AG09319 (cell line): ENCODE measurements at regions not wholly inside any gene's neighbourhood (a gene's known extent, or its start where the extent isn't known, plus 50 kb on each side); places are given as distances from the start of the nearest gene placed in this dataset.

ENCODE experiments used
- DNase-seq: peaks from one replicate; pipeline ENCODE4 v3.0.0-alpha.2; 2010; ENCODE audit warnings: low read depth; ENCODE audit errors: extremely low read depth
- TF ChIP-seq, protein P1 (sequence below): IDR thresholded peaks from 2 replicates; pipeline ENCODE4 v1.5.1; 2011; ENCODE audit warnings: low read depth, mild to moderate bottlenecking, inconsistent platforms, low read length, moderate library complexity

DNA sequence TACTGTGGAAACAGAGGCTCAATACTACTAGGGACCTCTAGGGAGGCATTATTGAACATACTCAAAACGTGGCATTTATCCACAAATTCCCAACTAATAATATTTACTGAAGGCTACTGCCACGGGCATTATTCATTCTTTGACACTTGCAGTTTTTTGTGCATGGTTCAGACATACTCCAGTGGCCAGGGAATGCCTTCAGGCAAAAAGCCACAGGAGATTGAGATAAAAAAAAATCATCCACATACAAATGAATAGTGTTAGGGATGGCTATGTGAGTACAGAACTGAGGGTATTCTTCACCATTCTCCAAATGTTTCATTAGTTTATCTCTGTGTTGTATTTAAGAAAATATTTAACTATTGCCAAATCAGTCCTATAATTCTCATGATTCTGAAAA lies 974.9 kb upstream of the PIK3C3 start:
- no peak for DNase-seq
- TF ChIP-seq, protein P1, sequence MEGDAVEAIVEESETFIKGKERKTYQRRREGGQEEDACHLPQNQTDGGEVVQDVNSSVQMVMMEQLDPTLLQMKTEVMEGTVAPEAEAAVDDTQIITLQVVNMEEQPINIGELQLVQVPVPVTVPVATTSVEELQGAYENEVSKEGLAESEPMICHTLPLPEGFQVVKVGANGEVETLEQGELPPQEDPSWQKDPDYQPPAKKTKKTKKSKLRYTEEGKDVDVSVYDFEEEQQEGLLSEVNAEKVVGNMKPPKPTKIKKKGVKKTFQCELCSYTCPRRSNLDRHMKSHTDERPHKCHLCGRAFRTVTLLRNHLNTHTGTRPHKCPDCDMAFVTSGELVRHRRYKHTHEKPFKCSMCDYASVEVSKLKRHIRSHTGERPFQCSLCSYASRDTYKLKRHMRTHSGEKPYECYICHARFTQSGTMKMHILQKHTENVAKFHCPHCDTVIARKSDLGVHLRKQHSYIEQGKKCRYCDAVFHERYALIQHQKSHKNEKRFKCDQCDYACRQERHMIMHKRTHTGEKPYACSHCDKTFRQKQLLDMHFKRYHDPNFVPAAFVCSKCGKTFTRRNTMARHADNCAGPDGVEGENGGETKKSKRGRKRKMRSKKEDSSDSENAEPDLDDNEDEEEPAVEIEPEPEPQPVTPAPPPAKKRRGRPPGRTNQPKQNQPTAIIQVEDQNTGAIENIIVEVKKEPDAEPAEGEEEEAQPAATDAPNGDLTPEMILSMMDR, result no peak

DNA sequence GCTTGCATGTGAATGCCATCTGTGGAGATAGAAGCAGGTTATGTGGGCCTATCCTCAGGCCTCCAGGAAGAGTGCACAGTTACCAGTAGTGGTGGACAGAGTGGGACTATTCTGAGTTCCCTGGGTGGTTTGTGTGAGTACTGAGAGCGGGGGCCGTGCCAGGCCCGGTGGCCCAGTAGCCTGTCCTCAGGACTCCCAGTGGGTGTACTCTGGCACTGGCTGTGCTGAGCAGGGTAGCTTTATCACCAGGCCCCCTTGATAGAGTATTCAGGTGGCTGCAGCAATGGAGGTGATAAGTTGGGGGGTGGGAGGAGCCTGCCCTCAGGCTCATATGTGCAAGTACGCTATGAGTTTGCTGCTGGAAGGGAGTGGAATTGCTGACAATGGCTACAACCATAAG lies 979.0 kb upstream of the PIK3C3 start:
- no peak for DNase-seq
- TF ChIP-seq, protein P1, result no peak

DNA sequence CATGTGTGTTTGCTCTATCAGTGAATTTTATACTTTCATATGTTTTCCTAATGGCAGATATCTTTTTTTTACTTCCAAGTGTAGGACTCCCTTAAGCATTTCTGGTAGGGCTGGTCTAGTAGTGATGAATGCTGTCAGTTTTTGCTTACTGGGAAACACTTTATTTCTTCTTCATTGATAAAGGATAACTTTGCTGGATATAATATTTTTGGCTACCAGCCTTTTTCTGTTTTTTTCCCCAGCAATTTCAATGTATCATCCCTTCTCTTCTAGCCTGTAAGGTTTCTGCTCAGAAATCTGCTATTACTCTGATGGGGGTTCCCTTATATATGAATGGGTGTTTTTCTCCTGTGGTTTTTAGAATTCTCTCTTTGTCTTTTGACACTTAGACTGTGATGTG lies 980.6 kb upstream of the PIK3C3 start:
- DNase-seq, result no peak
- TF ChIP-seq, protein P1, result no peak

- DNase-seq, result no peak
- TF ChIP-seq, protein P1, result no peak
These were observed 992.2 kb upstream of the PIK3C3 start for GRCh38 chr18:40962784-40963183.

DNA sequence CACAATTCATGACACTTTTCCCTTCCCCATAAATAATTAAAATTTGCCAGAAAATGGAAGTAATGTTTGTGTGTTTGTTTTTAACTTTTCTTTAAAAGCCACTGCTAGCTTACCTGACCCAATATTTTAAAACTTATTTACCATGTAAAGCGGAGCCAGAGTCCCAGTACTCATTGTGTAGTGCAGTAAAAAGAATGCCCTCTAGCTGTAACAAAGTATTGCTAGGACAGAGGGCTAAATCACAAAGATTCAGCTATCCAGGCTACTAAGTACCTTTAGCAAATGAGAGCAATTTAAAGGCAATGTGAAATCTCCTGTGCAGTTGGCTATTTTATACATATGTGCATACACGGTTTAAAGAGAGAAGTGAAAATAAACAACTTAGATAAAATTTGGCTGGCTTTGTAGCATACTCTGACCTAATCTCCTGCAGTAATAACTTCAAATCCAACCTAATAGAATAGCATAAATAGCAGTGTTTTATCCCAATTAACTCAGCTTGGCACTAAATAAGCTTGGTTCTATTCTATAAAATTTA lies 997.4 kb upstream of the PIK3C3 start:
- TF ChIP-seq, protein P1, result no peak

GRCh38 chr18:40956213-40956612 lies 998.8 kb upstream of the PIK3C3 start:
- TF ChIP-seq, protein P1, result no peak

More for the DNA sequence above, 997.4 kb upstream of the PIK3C3 start:
- DNase-seq, result no peak

DNA sequence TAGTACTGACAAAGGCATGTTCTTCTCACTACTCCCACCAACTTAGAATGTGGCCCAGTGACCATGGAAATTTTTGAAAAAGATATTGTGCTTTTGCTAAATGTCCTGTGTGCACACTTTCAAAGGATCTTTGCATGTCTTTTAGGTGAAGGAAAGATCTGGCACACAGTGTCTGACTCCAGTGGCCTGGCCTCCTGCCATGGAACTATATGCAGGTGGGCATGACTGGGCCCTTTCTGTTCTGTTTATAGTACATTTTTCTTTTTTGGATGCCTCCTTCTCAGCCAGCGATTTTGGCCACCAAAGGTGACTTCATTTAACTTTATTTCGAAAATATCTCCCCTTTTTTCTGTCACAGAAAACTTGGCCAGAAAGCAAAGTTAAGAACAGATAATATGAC lies 999.7 kb upstream of the PIK3C3 start:
- TF ChIP-seq, protein P1, result no peak

More at GRCh38 chr18:40956213-40956612, 998.8 kb upstream of the PIK3C3 start:
- DNase-seq, result no peak

More for the DNA sequence above, 999.7 kb upstream of the PIK3C3 start:
- DNase-seq, result no peak
